DMS 273 (cell line): ENCODE measurements at regions not wholly inside any gene's neighbourhood (a gene's known extent, or its start where the extent isn't known, plus 50 kb on each side); places are given as distances from the start of the nearest gene placed in this dataset.

Experiments
- DNase-seq: peaks from one replicate; lab custom pipeline; 2025; ENCODE audit not compliant: unreplicated experiment; lab: John Stamatoyannopoulos, UW

DNA sequence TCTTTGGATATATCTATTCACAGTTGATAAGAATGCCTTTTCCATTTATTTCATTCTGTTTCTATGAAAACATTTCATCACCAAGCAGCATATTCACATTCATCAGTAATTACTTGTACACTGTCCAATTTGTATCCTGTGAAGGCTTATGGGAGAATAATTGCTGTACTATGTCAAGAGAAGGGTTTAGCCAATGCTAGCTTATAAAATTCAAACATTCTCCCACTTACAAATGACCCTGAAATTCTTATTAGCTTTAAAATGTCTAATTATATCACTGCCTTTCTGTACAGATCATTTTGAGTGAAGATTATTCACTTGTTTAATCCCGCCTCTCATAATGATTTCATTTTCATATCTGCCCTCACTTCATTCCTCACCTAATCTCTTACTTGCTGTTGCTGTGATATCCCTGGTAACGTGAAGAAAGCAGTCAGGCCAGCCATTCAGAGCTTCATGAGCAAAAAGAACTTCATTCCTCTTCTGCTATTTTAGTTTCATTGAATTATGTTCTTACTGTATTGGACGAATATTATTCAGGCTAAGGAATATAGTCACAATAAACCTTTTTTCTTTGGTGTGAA, 778.7 kb downstream of the OLFM4 start:
- DNase-seq = no peak

DNA sequence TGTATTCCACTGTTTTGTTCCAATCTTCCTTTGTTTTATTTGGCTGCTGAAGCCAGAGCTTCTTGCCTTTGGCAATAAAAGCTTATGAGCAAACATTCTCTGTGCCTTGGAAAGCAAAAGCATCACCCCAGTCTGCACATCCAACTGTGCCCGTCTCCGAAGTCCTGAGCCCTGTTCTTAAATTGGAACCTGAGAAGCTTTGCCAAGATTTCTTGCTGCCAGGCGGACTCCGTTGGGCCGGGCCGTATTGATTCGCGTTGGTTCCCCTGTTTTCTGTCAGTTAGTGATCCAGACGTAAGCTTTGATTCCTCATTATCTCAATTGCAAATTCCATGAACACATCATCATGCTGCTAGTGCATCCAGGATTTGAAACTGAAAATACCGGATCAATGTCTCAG, 793.0 kb downstream of the OLFM4 start:
- DNase-seq = no peak

DNA sequence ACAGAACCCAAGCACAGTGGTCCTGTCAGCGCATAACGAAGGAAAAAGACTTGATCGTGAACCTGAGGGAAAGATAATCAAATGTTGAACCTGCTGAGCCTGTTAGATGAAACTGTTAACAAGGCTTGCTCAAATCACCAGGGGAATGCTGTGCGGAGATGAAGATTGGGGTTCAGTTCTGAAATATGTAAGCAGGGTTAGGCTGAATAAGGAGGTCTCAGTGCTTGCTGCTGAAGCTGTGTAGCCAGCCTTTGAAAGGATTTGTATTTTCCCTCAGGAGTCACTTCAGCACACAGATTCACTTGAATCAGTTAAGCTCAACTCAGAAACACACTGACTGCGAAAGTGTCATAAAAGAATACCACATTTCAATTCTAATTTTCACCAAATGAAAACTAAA, 793.5 kb downstream of the OLFM4 start:
- no peak for DNase-seq

DNA sequence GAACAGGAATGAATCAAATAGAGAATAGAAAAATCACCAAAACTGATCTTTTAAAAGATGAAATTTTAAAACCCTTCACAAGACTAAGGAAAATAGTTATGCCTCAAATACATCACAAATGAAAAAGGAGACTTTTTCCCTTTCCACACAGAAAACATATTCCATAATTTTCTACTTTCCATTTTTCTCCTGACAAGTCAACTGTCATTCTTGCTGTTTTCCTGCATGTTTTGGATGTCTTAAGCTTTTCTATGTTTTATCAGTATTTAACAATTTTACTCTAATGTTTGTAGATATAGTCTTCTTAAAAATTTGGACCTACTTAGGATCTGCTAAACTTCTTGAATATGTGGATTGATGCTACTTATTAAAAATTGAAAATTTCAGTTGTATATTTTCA, 810.8 kb downstream of the OLFM4 start:
- DNase-seq = no peak

DNA sequence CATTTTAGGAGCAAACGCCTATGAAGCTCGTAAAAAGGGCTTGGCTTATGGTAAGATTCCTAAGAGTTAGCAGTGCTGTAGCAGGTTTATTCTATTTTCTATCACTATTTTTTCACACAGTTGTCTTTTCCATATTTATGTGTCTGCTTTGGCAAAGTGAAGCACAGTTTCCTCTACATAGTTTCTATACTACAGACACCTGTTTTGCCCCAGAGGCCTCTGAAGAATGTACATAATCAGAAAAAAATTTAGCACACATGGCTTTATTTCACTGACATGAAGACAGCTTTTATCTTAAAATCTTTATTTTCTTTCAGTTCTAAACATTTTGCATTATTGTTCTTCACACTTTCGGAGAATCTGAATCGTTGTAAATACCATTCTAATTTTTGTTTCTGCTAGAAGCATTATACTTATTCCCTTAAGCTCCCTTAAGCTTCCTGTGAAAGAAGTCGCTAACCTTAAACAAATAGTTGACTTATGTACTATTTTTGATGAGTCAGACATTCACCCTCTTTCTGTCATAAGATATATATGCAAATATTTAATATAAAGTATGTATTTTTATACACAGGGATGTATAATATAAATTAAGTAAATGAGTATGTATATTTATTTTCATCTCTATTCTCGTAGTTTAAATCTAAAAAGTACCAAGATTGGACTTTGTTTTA, 816.0 kb downstream of the OLFM4 start:
- DNase-seq = no peak

DNA sequence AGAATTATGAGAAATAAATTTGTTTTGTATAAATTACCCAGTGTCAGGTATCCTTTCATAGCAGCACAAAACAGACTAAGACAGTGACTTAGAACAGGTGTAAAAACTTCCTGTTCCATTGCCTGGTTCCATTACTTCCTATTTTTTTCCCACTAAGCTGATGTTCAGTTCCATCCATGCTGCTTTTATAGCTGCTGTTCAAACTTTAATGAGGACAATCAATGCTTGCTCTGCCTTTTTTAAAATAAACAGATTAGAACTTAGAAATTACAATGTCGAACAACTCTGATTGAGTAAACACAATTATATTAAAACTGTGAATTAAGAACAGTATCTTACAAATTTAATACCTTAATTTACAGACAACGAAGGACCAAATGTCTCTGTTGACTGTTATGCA, 818.9 kb downstream of the OLFM4 start:
- DNase-seq = no peak

DNA sequence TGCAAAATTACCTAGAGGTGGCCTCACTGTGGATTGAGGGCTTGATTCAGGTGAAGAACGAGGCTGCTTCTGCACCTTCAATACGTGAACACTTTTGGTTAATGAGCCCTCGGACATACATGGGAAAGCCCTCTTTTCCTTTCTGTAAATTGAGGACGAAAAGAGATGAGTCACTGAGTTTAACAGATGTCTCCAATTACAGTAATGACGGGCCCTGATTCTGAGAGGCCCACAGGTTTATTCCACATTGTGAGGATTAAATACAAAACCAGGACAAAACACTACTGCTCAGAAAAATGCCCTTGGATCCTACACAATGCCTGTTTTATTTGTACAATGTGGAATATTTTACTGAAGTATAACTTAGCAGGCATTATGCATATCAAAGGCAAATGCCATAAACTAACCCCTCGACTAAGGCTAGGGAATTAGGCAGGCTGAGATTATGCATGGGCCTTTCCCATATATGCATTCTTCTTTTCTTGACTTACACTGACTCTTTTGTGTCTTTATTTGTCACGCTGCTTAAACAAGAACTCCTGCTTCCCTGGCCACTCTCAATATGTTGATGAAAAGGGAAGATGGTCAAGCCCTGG, 819.9 kb downstream of the OLFM4 start:
- DNase-seq = peak; percentile 50

DNA sequence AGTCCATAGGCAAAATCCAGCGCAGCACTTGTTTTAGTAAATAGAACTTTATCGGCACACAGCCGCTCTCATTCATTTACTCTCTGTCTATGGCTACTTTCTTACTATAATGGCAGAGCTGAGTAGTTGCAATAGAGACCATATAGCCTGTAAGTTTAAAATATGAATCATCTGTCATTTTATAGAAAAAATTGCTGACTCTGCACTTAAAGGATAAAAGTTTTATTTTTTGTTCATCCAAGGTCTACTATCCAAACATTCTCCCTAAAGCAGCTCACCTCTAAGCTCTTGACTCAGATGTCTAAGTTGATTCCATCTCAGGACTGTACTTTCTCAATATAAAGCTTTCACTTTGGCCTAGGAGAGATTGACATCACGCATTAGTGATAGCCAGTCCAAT, 825.7 kb downstream of the OLFM4 start:
- DNase-seq = no peak

DNA sequence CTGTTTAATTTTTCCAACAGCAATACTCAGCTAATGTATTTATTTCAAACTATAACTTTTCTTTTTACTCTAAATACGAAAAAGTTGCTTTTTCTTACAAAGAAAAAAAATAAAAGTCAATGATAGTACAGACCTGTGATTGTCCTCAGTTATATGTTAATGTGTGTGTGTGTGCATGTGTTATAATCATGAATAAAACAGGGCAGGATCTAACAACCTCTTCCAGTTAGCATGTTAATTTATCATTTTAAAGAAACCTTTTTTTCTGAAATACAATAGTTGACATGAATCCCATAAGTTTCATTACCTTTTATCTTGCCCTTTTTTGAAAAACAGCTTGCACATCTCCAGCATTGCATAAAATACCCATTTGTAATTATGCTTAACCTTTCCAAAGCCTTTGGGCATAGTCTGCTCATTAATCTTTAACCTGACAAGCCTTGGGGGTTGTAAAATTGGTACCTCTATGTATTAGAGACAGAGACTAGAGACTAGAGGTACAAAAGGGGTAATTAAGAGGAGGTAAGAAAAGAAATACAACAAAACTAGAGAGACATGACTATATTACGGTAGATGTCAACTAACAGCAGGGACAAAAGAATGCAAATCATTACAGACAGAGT, 828.1 kb downstream of the OLFM4 start:
- no peak for DNase-seq

DNA sequence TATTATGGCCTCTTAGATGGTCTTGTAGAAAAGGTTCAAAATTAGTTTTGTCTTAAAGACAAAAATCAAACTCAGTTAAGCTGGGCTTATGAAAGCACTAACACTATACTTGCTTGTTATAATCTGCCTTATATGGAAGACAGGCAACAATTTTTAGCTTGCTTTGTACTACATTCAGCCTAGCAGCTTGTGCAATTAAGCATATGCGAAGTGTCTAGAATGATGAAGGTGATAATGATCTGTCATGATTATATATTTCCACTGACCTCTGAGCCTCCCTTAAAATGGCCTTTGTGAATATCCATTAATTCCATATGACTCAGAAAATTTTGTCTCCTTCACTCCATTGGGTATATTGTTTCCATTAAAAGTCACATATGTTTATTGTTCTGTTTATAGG, 834.9 kb downstream of the OLFM4 start:
- no peak for DNase-seq

DNA sequence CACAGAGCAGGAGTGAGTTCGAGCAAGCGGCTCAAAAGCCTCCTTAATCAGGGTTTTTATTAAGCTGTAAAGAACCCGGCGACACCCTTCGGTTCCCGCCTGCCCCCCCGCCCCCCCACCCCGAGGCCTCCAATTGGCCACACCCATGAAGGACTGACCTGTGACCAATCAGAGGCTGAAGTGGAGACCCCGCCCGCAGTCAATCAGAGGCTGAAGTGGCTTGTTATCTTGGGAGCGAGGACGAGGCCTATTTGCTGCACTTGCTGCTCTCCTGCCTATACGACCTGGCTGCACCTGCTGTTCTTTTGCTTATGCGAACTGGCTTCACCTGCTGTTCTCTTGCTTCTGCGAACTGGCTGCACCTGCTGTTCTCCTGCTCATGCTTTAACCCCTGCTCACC, 844.9 kb downstream of the OLFM4 start:
- DNase-seq = no peak

DNA sequence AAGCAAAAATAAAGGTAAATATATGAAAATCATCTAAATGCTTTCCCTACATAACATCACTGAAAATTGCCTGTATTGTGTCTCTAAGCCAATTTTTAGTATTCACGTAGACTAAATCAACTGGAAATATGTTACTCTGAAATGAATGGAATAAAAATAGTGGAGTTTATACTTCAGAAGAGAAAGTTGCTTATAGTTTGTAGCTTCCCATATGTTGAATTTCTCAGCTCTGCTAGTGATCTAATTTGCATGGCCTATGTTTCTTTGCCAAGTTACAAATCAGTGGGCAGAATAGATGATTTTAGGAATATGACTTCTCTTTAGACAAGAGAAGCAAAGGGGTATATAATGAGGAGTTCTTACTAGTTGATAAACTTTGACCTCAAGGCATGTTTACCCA, 850.2 kb downstream of the OLFM4 start:
- no peak for DNase-seq

DNA sequence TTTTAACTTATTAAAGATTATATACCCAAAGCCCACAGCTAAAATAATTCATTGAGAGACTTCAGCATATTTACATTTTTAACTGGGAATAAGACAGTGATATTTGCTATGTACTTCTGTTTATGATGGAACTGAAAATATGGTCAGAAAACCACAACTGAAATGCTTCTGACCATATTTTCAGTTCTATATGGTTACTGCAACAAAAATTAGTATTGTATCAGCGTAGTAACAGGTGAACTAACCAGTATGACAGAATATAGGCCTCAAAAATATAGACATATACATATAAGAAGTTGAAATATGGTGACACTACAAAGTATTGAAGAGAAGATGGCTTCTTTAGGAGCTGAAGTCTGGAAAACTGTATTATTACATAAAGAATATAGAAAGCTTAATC, 857.4 kb downstream of the OLFM4 start:
- no peak for DNase-seq

DNA sequence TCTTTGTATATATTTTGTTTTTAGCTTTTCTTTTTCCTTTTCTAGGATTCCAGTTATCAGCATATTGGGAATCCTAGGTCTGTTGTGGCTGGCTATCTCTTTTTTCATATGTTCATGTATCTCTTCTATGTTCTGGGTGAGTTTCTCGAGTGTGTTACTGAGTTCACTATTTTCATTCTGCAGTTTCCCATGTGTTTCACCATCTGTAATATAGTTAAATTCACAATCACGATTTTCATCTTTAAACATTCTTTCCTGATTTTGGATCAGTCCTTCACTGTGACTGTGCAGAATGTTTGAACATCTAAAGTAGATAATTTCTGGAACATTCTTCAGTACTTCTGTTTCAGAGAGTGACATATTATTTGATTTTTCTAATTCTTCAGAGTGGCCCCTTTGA, 862.1 kb downstream of the OLFM4 start:
- no peak for DNase-seq

DNA sequence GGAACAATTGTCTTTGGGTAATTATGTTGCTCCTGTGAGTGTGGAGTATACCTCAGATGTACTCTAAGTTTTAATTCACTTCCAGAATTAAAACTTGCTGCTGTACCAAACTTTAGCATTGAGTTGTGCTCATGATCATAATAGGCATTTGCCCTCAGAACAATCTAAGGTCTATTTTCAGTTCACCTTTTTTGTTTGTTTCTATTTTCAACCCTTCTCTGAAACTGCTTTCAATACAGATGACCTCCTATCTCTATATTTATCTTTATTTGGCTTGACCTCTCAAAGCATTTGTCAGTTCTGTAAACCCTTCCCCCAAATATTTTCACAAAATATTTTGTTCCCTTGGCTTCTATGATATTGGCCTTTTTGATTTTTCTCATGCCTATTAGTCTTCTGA, 873.0 kb downstream of the OLFM4 start:
- no peak for DNase-seq

DNA sequence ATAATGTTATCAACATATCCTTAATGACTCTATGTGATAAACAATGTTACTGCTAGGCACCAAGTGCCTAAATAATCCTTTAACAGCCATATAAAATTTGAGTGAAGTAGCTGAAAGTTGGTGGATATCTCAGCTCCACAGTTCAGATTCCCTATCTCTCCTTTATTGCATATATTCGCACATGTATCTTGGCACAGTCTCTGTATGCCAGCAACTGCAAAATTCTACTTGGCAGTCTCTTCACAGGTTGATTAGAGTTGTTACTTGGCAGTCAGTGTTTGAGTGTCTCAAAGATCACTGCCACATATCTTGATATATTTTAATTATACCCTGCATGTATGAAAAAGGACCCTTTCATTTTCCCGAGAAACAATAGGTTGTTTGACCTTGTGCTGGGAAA, 879.3 kb downstream of the OLFM4 start:
- DNase-seq = no peak

DNA sequence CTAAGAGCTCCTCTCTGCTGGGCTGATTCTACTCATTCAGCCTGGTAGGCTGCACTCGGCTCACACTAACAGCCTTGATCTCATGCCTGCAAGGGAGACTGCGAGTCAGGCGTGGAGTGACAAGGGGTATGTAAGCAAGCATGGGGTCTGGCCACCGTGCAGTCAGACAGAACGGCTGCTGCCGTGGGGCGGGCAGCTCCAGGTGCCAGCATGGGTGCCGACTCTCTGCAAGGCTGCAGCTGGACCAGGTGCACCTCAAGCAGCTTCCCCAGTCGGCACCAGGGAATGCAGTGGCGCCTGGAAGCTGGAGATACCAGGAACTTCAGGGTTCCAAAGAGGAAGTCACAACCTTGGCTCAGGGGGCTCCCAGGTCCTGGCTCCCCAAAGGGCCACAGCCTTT, 892.3 kb downstream of the OLFM4 start:
- DNase-seq = no peak

DNA sequence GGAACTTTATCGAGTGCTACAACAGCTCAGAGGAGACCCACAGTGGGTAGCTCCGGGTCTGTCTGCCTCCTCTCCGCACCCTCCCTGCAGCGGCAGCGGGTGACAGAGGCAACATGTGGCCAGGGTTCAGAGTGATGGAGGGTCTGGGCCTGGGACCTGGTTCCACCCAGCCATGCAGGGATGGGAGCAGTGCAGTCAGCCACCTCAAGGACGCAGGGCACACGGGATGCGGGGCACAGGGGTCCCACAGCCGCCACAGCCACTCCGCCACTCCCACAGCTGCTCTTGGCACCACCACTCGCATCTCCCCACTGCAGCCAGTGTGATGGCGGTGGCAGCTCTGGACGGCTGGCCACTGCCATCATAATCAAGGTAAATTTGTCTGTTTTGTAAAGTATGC, 892.9 kb downstream of the OLFM4 start:
- DNase-seq = no peak

DNA sequence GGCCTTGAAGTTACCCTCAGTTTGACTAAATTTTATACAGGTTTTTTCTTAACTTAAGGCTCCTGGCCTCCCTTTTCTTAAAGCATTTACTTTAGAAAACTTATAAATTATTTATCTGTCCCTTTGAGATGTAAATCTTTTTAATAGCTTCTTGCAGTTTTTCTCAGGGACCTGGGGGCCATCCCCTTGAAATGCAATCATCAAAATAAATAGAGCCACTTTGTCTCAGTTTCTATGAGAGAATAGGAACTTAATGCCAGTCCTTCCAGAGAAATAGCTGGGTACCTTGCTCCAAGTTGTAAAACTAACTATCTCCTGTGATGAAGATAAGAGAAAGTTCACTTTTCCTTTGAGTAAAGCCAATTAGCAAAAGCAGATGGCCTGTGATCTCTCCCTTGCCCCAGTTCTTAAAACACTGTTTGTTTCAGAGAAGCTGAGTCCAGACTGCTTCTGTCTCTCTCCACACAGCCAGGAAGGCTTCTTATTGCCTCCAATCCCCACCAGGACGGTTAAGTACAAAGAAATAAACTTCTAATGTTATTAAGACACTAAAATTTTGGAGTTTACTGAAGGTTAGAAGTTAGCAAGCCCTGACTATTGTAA, 913.1 kb downstream of the OLFM4 start:
- peak; percentile 2 for DNase-seq

DNA sequence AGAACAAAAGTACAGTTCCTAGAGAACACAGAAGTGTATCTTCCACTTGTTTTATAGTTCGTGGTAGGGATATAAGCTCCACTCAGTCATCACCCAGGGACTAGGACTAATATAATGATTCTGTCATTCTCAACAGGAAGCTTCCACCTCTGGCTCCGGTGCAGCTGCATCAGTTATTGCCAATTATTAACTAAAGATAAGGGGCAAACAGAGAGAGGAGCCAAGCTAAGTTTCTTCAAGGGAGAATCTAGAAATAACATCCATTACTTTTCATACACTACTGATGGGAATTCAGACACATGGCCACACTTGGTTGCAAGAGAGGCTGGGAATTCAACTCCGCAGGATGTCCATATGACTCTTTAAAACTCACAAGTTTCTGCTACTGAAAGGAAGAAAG, 917.9 kb downstream of the OLFM4 start:
- no peak for DNase-seq

DNA sequence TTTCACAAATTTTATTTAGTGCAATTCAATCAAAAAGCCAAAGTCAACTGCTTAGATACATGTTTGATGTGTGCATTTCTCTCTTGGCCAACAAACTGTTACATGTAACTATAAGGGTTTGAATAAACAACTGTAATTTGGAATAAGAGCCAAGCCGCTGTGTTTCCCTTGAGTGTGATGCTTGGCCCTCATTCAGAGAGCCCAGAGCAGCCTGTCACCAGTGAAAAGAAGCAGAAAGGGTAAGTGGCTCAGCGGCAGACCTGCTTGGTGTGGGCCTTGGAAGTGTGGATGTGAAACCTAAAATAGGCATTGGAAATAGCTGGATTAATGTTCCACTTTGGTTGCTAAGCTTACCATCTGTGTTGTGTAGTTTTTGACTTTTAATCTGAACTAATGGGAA, 924.6 kb downstream of the OLFM4 start:
- DNase-seq = no peak
